Type B pancreatic cell (in vitro differentiated cells): ENCODE measurements at regions not wholly inside any gene's neighbourhood (a gene's known extent, or its start where the extent isn't known, plus 50 kb on each side); places are given as distances from the start of the nearest gene placed in this dataset.

Experiments
- DNase-seq: peaks from one replicate; pipeline ENCODE4 v3.0.0; 2021; ENCODE audit warnings: mixed read lengths; ENCODE audit not compliant: unreplicated experiment; ENCODE audit errors: extremely low spot score
- H3K27ac Mint-ChIP-seq: 2 replicates; pipeline ENCODE4 v1.8.0; 2021; ENCODE audit warnings: mild to moderate bottlenecking, mixed read lengths
- H3K27me3 Mint-ChIP-seq: 2 replicates; pipeline ENCODE4 v1.8.0; 2021; ENCODE audit warnings: mixed read lengths
- H3K36me3 Mint-ChIP-seq: 2 replicates; pipeline ENCODE4 v1.8.0; 2021; ENCODE audit warnings: mixed read lengths
- H3K4me1 Mint-ChIP-seq: one replicate; pipeline ENCODE4 v1.8.0; 2021; ENCODE audit warnings: mixed read lengths; ENCODE audit not compliant: unreplicated experiment
- H3K4me3 Mint-ChIP-seq: 2 replicates; pipeline ENCODE4 v1.8.0; 2021; ENCODE audit warnings: mild to moderate bottlenecking, mixed read lengths
- H3K9me3 Mint-ChIP-seq: 2 replicates; pipeline ENCODE4 v1.8.0; 2021; ENCODE audit warnings: mixed read lengths
- TF ChIP-seq, protein P1 (sequence below): fragments of 200-600 bp; sonication (generic); conservative IDR thresholded peaks from 2 replicates; pipeline ENCODE4 v1.5.0; 2021; ENCODE audit warnings: antibody characterized with exemption, mild to moderate bottlenecking

DNA sequence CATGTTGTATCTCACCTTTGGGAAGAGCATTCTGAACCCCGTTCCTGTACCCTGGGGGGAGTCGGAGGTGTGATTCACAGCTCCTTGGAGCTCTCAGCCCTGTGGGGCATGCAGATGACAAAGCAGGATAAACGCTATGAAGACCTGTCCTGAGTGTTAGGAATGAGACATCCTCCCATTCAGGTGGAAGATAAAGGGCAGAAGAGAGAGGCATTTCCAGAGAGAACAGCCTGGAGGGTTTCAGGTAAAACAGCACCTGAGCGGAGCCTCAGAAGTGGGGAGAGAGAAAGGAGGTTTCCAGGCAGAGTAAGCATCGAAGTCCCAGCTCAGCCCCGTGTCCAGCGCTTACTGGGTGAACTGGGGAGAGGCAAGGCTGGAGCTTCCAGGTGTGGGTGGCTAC is 288.9 kb downstream of the KLF6 start:
- Mint-ChIP-seq H3K27me3 (peaks cover 6% of the 10 kb centered on the region), H3K27ac (peak overlapping the region; percentile 18), H3K36me3 (no peaks in the 10 kb centered on the region), H3K9me3 (peaks cover 6% of the 10 kb centered on the region), H3K4me1 (peaks cover 25% of the 10 kb centered on the region), H3K4me3 (no peak overlapping the region)
- TF ChIP-seq, protein P1, sequence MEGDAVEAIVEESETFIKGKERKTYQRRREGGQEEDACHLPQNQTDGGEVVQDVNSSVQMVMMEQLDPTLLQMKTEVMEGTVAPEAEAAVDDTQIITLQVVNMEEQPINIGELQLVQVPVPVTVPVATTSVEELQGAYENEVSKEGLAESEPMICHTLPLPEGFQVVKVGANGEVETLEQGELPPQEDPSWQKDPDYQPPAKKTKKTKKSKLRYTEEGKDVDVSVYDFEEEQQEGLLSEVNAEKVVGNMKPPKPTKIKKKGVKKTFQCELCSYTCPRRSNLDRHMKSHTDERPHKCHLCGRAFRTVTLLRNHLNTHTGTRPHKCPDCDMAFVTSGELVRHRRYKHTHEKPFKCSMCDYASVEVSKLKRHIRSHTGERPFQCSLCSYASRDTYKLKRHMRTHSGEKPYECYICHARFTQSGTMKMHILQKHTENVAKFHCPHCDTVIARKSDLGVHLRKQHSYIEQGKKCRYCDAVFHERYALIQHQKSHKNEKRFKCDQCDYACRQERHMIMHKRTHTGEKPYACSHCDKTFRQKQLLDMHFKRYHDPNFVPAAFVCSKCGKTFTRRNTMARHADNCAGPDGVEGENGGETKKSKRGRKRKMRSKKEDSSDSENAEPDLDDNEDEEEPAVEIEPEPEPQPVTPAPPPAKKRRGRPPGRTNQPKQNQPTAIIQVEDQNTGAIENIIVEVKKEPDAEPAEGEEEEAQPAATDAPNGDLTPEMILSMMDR, result no peak
- DNase-seq, result no peak

DNA sequence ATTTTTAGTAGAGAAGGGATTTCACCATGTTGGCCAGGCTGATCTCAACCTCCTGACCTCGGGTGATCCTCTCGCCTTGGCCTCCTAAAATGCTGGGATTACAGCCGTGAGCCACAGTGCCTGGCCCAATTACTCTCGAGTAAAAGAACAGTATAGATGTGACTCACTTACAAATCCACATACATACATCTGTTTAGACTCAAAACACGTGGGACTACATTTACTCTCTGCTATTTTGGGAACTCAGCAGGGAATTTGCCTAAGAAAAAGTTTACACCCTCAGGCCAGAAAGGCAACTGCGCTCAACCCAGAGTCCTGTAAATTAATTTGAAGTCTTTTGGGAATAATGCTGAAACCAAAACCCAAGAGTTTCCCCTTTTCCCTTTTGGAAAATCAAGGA is 289.7 kb downstream of the KLF6 start:
- Mint-ChIP-seq H3K4me1 (peaks cover 18% of the 10 kb centered on the region), H3K27me3 (peaks cover 6% of the 10 kb centered on the region), H3K4me3 (no peak overlapping the region), H3K36me3 (no peaks in the 10 kb centered on the region), H3K27ac (no peak overlapping the region), H3K9me3 (peaks cover 6% of the 10 kb centered on the region)
- DNase-seq, result no peak
- TF ChIP-seq, protein P1, result no peak

DNA sequence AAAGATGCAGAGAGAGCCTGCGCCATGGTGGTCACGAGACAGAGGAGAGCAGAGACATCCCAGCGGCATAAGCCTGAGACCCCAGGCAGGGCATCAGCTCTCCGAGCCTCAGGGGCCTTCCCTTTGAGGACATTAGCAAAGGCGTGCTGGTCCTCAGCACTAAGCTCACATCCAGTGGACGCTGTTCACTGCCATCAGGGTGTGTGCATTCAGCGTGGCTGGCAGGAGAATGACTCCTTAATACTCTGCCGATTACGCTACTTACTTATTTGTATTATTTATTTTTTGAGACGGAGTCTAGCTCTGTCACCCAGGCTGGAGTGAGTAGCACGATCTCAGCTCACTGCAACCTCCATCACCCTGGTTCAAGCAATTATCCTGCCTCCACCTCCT is 290.2 kb downstream of the KLF6 start:
- no peak overlapping the region for H3K27ac Mint-ChIP-seq
- peaks cover 16% of the 10 kb centered on the region for H3K4me1 Mint-ChIP-seq
- peaks cover 10% of the 10 kb centered on the region for H3K9me3 Mint-ChIP-seq

DNA sequence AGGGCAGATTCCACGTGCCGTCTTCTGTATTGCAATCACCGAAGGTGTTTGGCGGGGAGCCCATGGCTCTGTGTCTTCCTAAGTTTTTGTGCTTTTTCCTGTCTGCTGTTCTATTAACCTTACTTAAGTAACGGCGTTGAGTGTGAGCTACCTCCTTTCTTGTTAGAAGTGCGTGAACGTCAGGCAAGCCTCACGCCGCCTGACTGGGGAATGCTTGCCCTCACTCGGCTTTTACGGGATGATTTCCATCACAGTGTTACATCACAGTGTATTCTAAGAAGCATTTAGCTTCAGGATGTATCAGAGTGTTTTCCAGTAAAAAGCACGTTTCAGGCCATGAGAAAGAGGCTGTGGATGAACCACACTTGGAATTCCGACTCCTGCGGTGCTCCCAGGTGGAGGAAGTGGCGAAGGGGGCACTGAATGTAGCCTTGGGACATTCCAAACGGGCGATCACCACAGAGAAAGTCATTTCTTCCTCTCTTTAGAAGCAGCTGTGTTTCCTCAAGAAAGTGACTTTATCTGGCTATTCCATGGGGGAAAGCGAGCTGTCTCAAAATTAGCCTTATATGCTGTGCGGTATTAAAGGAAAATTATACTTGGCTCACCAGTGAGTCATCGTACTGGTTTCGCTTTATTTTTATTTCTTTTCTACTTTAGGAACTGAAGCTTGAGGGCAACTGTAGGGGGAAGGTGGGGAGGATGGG is 290.7 kb downstream of the KLF6 start:
- peaks cover 16% of the 10 kb centered on the region for H3K4me1 Mint-ChIP-seq
- peaks cover 6% of the 10 kb centered on the region for H3K27me3 Mint-ChIP-seq
- peaks cover 15% of the 10 kb centered on the region for H3K9me3 Mint-ChIP-seq
- DNase-seq, result no peak
- TF ChIP-seq, protein P1, result no peak
- no peaks in the 10 kb centered on the region for H3K36me3 Mint-ChIP-seq
- H3K27ac Mint-ChIP-seq, result no peak overlapping the region
- no peak overlapping the region for H3K4me3 Mint-ChIP-seq

More for the DNA sequence above, 290.2 kb downstream of the KLF6 start:
- Mint-ChIP-seq H3K4me3 (no peak overlapping the region), H3K27me3 (peaks cover 6% of the 10 kb centered on the region), H3K36me3 (no peaks in the 10 kb centered on the region)
- TF ChIP-seq, protein P1, result no peak
- DNase-seq, result no peak

DNA sequence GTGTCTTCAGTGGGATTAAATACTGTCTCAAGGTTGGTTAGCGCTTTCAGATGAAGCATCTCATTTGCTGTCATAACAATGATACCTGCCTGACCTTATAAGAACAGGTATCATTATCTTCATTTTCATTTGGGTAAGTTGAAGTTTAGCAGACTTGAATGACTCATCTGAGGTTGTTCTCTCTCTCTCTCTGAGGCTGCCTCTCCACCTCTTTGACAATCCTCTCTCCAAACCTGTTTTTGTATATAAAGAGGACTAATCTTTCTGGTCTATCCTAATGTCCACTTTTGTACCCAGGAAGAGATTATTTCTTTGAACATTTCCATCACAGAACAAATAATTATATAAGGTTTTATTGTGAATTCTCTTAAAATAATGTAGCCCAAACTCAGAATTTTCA is 291.4 kb downstream of the KLF6 start:
- Mint-ChIP-seq H3K9me3 (peaks cover 10% of the 10 kb centered on the region), H3K27ac (no peak overlapping the region), H3K4me3 (no peak overlapping the region), H3K4me1 (peaks cover 16% of the 10 kb centered on the region), H3K36me3 (no peaks in the 10 kb centered on the region), H3K27me3 (peaks cover 6% of the 10 kb centered on the region)
- TF ChIP-seq, protein P1, result no peak
- DNase-seq, result no peak

DNA sequence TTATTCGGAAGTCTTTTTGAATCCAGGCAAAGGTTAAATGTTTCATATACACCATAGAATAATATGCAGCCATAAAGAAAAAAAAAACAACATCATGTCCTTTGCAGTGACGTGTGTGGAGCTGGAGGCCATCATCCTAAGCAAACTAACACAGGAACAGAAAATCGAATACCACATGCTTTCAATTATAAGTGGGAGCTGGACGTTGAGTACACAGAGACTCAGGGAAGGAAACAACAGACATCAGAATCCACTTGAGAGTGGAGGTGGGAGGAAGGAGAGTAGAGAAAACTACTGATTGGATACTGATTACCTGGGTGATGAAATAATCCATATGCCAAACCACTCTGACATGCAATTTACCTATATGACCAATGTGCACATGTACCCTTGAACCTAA is 293.4 kb downstream of the KLF6 start:
- H3K27ac Mint-ChIP-seq, result no peak overlapping the region
- TF ChIP-seq, protein P1, result no peak
- H3K4me1 Mint-ChIP-seq, result peaks cover 11% of the 10 kb centered on the region
- peaks cover 15% of the 10 kb centered on the region for H3K9me3 Mint-ChIP-seq
- no peaks in the 10 kb centered on the region for H3K36me3 Mint-ChIP-seq
- no peak overlapping the region for H3K4me3 Mint-ChIP-seq
- H3K27me3 Mint-ChIP-seq, result peaks cover 6% of the 10 kb centered on the region
- no peak for DNase-seq
